Activated CD8-positive, alpha-beta memory T cell treated with anti-CD3 and anti-CD28 coated beads for 24 hours (primary cell): ENCODE measurements at regions not wholly inside any gene's neighbourhood (a gene's known extent, or its start where the extent isn't known, plus 50 kb on each side); places are given as distances from the start of the nearest gene placed in this dataset.
A peak's percentile ranks its signal among the peaks of the same experiment; 100 is the strongest.

Experiments used
- DNase-seq: peaks from one replicate; pipeline ENCODE4 v3.0.0-alpha.2; 2020

DNA sequence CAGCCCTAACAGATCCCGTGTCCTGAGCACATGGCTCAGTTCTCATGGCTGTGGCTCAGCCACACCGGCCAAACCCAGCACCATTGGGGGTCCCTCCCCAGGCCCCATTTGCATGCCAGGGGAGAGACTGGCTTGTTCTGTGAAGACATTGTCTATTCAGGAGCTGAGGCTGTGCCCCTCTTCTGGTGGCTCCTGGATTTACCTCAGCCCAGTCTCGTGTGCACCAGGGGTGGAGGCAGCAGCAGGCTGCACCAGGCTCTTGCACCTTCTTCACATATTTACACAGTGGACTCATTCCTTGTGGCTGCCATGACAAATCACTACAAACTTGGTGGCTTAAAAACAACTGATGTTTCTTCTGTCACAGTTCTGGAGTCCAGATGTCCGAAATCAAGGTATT is 92.4 kb upstream of the ITGA6 start:
- no peak for DNase-seq

DNA sequence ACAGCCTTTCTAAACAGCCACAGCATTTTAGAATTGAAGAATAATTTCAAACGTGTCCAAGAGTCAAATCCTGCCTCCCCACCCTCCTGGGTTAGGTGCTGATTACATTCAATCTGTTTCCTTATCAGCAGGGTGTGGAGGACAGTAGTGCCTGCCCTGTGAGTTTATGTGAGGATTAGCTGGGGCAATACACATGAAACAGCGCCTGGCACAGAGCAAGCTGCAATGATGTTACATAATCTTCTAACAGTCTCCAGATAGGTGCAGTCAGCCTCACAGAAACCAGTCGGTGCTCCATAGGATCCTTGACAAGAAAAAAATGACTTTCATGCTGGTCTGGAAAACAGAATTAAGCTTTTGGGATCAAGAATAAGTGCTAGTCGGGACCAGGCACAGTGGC is 91.7 kb upstream of the ITGA6 start:
- DNase-seq, result no peak

DNA sequence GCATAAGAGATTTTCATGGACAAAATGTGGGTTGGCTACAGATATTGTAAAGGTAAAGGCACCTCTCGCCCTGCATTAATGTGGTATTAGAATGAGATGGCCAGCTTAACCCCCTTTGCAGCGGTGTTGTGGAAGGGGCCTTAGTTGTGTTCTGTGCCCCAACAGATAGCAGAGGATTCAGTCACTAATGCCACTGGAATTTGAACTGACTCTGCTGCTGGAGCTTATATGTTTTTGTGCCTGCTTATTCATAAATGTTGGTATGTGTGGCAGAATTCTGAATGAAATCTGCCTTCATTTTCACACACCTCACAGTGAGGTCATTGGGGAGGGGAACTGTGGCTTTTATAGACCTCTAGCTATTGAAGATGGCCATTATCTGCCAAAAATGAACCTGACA is 90.7 kb upstream of the ITGA6 start:
- DNase-seq, result peak; percentile 17

DNA sequence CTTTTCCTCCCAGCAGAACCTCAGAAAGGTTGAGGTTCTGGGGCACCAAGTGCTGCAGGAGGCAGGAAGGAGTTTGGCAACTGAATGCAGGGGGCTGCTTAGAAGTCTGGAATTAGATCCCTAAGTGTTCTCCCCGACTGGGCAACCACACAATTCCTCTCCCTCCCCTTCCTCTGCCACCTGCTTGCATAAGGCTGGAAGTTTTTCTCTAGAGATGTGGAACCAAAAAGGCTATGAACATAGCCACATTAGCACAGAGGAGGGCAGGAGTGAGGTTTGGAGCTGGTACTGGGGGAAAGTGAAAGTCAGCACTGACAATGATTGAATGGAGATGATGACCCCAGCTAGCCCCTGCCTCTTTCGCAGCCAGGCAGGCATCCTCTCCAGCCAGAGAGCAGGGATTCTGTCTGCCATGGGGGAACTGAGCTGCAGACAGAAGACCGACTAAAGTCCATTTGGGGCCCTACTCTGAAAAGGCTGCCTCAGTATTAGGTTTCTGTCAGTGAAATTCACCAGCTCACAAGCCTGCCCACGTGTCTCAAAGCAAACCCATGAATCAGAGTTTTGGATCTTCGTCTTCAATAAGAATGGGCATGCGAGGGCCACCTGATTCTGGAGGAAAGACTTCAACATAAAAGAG is 87.9 kb upstream of the ITGA6 start:
- DNase-seq, result peak; percentile 59

DNA sequence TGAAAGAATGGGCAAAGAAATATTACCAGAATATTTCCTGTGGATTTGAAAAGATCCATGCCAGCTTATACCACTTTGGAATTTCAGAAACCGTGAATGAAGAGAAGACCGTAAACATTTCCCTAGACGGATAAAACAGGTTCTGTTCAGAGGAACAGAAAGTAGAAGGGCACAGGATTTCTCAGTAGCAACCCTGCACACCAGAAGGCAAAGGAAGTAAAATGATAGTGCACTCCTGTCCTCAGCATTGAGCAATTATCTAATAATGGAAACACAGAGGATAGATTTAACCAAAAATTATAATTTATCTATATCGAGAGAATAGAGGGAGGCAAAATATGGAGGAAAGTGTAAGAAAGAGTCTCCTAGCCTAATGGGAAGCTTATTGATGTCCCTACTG is 87.0 kb upstream of the ITGA6 start:
- no peak for DNase-seq

DNA sequence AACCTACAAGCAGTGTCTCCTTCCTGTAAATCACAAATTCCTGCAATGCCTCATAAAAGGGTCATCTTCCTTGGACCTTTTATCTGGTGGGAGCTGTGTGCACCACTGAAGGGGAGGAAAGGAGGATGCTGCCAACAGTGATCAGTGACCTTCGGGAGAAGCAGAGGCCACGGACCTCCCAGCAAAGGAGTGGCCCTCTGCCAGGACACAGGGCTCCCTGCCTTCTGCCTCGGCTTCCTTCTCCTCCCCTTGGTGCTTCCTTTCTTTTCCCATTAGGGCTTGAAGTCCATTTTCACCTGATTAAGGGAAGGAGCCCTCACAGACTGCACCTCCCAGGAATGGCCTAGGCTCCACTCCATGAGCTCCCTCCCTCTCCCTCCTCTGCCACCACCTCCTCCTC is 85.3 kb upstream of the ITGA6 start:
- DNase-seq, result no peak

DNA sequence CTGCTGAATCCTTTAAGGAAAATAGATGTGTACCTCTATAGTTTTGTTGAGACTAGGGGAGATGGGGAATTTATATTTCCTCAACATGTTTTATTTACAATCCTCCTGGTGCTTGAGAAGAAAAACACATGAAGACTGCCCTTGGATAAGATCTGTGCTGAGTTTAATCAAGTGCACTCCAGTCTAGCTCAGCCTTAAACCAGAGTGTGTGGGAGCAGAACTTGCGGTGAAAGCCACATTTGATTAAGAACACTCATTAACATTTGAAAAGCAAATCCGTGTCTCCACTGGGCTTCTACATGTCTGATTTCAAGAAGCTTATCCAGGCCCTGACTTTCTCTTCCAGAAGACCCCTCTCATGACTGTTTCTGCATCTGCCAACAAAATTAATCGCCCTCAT is 84.8 kb upstream of the ITGA6 start:
- no peak for DNase-seq

DNA sequence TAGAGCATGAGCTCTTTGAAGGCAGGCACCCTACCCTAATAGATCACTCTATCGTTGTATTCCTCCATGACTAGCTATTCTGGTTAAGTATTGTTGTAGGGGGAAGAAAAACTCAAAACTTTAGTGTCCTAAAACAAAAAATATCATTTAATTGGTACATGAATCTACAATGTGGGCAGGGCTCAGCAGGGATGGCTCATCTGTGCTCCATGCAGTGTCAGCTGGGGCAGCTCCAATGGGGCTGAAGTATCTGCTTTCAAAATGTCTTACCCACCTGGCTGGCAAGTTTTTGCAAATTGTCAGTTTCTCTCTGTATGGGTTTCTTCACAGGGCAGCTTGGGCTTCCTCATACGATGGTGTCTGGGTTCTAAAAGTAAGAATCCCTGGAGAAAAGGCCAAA is 83.2 kb upstream of the ITGA6 start:
- no peak for DNase-seq

DNA sequence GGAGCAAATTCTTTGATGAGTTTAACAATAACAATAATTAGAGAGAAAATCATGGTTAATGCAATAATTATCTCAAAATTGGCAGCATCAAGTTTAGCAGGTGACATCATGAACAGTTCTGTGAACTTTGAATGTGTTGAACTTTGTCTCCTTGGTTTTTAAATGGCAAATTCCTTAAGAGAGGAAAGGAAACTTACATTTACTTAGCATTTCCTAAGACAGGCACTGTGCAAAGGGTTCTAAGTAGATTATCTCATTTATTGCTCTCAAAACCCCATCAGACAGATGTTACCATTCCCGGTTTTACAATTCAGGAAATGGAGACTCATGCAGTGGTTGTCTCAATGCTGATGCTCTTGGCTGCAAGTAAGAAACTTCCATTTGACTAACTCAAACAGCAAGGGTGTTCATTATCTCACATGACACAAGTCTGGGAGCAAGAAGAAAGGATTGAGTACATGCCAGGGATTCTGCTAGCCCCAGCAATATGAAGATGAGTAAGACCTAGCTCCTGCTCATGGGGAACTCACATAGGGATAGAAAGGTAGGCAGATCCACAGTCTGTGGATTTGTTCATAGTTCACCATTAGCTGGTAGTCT is 81.3 kb upstream of the ITGA6 start:
- DNase-seq, result no peak

DNA sequence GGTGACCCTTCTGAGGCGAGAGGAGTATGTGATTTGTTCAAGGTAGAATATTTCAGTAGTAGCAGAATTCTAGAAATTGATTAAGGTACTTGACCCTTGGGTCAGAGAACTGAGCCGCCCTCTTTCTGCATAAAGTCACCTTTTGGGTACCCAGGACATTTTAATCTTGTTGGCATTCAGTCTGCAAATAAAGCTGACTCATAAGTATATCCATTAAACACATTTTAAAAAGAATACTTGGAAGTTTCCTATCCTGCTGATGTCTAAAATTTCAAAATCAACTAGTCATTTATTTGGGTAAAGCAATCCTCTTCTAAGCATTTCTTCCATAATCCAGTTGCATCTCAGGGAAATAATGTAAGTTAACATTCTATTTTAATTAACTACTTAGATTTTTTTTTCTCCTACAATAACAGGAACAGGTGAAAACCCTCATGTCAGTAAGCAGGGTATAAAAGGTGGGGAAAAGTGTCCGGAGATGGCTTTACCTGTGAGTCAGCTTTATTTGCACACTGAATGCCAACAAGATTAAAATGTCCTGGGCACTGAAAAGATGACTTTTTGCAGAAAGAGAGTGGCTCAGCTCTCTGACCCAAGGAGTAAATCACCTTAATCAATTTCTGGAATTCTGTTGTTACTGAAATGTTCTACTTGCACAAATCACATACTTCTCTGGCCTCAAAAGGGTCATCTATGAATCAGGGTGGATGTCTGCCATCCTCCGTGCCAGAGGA is 78.7 kb upstream of the ITGA6 start:
- no peak for DNase-seq

DNA sequence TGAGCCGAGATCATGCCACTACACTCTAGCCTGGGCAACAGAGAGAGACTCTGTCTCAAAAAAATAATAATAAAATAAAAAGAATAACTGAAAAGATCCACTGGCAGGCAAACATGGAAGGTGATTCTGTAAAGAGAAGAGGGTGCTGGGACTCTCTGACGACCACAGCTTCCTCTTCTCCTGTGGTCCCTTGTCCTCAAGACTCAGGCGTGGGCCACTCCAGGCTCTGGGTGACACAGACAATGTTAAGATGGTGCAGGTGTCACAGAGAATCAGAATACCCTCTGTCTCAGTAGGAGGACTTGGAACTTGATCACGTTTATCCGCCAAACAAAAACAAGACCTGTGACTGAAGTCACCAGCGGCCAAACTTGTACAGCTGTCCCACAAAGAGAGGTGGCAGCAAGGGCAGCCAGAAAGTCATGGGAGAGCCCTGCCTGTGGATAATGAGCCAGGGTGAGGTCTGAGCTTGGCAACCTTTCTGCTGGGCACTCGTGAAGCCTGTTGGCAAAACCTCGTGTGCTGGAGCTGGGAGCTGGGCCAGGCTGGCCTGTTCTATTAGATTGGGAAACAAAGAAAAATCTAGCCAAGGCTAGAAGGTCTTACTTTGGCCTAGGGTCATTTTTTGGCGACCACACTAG is 76.4 kb upstream of the ITGA6 start:
- DNase-seq, result no peak

DNA sequence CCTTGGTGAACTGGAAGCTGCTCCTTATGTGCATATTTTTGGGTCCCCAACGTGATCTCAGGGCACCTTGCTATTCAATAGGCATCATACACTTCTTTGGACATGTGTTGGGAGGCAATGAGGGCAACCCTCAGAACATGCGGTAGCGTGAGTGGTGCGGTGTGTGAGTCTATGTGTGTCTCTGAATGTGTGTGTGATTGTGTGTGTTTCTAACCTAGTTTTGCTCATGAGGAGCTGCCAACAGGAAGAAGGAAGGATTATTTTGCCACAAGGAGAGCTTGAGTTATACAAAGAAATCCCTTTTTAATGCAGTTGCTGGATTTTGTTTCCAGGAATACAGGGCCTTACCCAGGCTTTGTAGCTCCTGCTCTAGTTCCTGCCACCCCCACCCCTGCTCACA is 75.8 kb upstream of the ITGA6 start:
- DNase-seq, result no peak

DNA sequence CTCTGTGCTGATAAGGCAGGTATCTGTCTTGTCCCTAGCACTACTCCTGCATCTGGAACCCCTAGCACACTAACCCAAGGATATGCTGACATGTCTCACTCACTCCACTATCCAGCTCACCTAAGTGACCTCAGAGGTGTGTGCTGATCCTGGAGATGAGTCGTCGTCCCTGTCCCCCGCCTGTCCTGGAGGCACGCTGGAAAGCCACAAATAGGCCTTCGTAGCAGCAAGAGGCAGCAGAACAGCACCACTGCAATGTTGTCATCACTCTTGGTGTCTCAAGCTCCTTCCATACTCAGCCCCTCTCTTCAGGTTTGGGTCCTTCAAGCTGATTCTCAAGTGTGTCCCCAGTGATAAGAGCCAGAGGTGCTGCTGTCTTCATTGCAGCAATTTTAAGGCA is 73.0 kb upstream of the ITGA6 start:
- DNase-seq, result no peak

DNA sequence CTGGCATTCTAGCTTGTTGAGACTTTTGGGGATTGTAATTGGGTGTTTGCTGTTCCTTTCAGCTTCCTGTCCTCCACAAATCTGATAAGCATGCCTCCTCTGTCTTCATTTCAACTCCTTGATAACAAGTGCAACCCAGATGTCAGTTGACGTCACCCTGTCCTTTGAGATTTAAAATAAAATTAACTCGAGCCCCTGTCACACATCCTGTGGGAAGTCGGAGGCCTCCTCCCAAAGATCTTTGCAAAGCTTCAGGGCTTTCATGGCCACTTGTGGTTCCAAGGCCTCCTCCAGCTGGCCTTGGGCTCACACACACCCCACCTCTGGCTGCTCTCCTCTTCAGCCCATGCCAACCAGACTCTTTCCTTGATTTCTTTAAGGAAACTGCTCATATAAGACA is 69.9 kb upstream of the ITGA6 start:
- DNase-seq, result no peak

DNA sequence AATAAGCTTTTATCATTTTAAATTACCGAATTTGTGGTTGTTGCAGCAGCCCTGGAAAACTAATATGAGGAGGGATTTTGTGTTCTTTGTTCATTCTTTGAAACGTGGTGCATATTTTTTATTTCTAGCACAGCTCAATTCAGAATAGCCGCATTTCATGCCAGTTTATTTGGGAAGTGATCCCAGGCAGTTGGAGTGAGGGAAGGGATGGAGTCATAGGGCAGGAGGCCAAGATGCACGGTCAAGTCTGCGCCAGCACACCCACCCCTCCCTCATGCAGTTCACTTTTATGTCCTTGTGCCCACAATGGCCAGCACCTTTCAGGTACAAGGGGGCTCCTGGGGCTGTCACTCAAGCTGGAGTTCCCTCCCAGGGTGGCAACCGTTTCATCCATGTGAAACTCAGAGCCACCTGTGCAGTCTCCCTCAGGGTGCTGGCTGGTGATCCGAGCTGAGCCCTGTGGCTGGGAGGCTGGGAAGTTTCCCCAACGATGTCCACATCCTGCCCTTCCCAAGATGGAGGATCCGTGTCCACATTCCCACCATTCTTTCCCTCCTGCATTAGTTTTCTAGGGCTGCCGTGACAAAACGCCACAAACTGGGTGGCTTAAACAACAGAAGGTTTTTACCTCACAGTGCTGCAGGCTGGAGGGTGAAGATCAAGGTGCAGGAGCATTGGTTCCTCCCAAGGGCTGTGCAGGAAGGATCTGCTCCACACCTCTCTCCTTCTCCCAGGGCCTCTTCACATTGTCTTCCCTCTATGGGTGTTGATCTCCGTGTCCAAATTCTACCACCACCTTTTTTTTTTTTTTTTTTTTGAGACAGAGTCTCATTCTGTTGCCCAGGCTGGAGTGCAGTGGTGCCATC is 68.5 kb upstream of the ITGA6 start:
- DNase-seq, result no peak

DNA sequence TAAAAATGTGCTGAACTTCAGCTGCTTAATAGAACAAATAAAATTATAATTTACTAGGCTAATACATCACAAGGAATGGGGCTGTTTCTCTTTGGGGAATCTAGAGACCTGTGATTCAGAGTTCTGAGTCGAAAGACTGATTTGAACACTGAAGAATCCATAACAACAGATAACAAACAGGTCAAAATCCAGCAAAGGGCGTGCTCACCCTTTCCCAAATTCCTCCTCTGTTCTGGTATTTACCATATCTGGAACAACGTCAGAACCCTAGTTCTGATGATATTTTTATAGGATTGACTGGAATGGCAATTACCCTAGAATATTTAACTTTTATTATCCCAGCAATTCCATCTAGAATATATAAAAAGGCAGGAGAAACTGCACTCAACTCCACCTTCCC is 66.0 kb upstream of the ITGA6 start:
- no peak for DNase-seq

DNA sequence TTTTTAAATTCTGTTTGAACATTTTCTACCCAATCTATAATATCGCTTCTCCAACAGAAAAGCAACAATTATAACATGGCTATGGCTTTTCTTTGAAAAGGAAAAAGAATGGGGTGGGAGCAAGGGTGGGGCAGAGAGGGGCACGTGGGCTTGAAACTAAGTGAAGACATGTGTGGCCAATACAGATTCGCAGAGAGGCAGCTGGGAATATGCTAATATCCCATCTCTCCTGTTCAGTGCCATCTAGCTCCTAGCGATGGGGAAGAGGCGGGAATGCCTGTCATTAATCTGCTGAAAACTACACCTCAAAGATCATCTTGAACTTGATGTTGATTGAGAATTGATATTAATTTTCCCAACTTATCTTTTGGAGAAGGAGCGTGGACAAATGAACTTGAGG is 65.5 kb upstream of the ITGA6 start:
- no peak for DNase-seq

DNA sequence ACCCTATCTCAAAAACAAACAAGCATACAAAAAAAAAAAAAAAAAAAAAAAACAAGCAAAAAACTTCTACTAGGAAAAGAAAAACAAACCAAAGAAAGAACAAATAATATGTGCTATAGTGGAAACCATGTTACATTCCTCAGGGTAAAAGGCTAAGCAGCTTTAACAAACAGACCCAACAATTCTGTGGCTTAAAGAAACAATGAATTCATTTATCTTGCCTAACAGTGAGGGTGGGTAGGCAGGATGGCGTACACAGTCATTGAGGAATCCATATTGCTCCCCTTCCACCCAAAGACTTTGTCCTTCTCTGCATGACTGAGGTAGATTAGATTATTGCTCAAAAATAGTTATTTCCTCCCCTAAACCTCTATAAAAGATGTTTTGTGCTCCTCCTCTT is 63.1 kb upstream of the ITGA6 start:
- DNase-seq, result no peak

DNA sequence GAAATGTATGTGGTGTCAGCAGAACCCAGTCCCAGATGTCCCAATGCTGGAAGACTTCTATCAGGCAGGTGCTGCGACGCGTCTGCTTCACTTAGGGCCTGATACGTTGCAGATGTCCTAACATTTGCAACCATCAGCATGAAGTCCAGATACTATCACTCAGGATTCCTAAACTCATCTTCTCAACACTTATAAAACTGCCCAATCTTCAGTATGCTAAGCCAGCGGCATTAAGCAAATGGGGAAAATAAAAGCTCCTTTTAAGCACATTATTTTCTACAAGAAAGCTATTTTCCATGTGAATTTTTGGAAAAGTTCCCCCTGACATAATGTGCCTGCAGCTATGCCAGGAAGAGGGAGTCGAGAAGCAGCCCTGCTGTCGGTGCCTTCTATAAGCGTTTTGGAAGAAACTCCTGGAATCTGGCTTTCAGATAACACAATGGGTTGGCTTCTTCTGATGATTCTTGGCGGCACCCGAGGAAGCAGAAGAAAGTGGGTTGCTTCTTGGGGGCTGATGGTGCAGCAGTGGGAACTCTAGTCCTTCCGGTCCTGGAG is 60.7 kb upstream of the ITGA6 start:
- no peak for DNase-seq

DNA sequence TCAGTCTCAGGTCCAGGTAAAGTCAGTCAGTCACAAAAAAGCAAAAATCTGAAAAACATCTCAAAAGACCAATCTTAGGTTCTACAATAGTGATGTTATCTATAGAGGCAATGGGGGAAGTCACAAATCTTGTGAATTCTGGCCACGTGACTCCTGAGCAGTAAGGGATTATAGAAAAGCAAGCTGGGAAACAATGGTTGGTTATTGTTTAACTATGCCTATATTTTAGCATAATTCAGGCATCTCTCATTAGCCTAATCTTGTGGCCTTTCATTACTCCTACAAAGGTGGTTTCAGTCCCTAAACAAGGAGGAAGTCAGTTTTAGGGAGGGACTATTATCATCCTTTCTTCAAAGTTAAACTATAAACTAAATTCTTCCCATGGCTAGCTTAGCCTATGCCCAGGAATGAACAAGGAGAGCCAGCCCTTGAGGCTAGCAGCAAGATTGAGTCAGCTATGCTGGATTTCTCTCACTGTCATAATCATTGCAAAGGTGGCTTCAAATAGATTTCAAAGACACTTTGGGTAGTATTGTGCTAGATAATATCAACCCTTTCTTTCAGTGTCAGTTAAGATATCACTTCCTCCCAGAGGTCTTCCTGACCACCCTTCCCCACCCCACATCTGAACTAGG is 56.4 kb upstream of the ITGA6 start:
- no peak for DNase-seq

DNA sequence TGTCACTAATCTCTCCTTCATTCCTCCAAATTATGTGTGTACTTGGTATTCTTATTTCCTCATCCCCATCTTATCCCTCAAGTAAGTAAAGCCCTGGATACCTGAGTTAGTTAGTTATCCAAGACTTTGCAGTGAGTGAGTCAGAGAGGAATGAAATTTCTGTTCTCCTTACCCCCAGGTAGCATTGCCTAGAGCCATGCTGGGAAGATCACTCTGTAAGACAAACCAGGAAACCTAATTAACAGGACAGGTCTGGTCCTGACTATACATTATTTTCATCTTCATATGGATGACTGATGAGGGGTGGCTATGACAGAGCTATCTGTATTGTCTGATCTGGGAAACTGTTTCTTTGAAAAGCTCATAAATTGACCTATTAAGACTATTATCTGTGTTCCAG is 55.0 kb upstream of the ITGA6 start:
- no peak for DNase-seq

DNA sequence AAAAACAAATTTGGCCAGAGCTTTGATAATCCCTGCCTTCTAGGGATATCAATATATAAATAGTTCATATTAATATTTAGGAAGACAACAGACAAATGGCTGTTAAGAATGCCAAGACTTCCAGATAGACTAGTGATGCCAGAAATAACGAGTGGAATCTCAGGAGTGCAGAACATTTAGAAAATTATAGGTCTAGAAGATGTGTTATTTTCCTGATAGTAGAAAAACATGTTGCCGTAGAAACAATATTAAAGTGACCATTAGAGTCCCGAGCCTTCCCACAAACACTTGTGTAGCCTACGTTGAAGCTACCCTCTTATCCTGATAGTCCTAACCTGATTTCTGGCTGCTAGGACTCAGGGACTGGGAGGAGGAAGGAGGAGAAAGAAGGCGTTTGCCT is 54.3 kb upstream of the ITGA6 start:
- no peak for DNase-seq
